GM12875 (cell line): ENCODE measurements at regions not wholly inside any gene's neighbourhood (a gene's known extent, or its start where the extent isn't known, plus 50 kb on each side); places are given as distances from the start of the nearest gene placed in this dataset.

Experiments used
- H3K4me3 ChIP-seq: one replicate; pipeline ENCODE4 v1.5.1; 2011; ENCODE audit warnings: low read depth, low read length, control low read depth
- CTCF ChIP-seq: IDR thresholded peaks from 2 replicates; pipeline ENCODE4 v1.5.1; 2011; ENCODE audit warnings: low read depth, mild to moderate bottlenecking, control low read depth, inconsistent platforms, low read length, moderate library complexity, borderline replicate concordance; ENCODE audit not compliant: insufficient read depth

- H3K4me3 ChIP-seq, result no peak overlapping the region
- no peak for TF ChIP-seq CTCF
These were observed 76.9 kb upstream of the STEAP1B start for GRCh38 chr7:22576612-22577469.

GRCh38 chr7:22574754-22575520 lies 74.9 kb upstream of the STEAP1B start:
- H3K4me3 ChIP-seq, result no peak overlapping the region
- TF ChIP-seq CTCF, result no peak

DNA sequence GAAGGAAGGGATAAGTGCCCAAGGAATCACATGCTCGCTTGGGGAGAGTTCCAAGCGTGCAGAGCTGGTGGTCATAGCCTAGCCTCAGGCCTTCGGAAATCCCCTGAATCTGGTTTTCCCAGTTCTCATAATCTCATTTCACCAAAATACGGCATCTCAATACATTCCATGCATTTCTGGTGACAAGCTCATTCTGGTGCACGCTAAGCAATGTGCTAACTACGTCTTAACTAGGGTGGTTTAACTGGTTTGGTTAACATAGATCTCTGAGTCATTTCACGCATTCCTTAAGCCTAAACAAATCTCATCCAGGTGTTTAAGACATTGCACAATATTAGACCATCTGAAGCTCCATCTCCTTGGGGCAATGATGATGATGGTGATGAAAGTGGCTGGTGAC lies 72.9 kb upstream of the STEAP1B start:
- H3K4me3 ChIP-seq, result no peak overlapping the region
- TF ChIP-seq CTCF, result no peak

DNA sequence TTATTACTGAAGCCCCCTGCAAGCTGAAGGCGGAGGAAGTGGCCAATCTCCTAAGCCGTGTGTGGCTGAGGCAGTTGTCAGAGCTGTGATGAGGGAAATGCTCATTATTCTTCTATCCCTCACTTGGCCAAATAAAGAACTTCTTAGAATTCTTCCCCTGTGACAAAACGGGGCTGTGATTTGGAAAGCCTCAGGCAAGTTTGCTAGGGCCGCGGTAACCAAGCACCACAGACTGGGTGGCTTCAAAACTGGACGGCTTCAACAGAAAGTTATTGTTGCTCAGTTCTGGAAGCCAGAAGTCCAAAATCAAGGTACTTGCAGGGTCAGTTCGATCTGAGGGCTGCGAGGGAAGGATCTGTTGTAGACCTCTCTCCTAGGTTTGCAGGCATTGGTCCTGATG lies 72.3 kb upstream of the STEAP1B start:
- H3K4me3 ChIP-seq, result no peak overlapping the region

GRCh38 chr7:22571766-22572165 lies 71.8 kb upstream of the STEAP1B start:
- no peak for TF ChIP-seq CTCF
- no peak overlapping the region for H3K4me3 ChIP-seq

More for the DNA sequence above, 72.3 kb upstream of the STEAP1B start:
- TF ChIP-seq CTCF, result no peak

DNA sequence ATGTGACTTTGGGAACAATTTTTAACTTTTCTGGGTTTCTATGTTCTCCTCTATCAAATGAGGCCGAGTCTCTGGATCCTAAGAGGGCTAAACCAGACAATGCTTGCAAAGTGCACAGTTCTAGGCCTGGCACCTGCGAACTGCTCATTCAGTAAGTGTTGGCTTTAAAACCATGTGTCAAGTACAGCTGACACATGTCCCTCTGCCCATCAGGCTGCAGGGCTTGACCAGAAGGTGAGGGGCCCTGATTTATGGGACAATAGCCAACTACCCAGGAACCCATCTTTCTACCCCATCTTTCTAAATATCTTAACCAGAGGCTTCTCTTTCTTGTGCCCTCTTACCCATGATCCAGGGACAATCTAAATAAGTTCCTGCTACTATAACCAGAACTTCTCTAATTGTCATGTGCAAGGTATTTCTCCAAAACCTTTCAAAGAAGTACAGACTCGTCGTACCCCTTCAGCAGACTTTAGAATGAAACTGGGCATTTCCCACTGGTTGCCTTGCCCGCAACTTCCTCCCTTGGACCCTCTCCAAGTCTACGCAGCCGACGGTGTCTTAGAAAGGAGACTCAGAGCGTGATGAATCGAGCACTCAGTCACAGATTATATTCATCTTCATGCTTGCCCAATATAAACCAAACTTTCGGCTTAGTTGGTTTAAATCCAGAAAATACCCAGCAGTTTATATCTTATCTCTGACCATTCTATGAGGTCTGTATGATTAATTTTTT lies 69.8 kb upstream of the STEAP1B start:
- TF ChIP-seq CTCF, result no peak
- no peak overlapping the region for H3K4me3 ChIP-seq
